ENCODE measurements at regions not wholly inside any gene's neighbourhood (a gene's known extent, or its start where the extent isn't known, plus 50 kb on each side); places are given as distances from the start of the nearest gene placed in this dataset.

GRCh38 chr17:77889135-77889505, 69.4 kb upstream of the TNRC6C start:
- no peaks in the 10 kb centered on the region for H3K27me3 ChIP-seq (ENCODE audit: low read length)
- no peak overlapping the region for H3K27ac ChIP-seq (ENCODE audit: low read depth, low read length)
- no peaks in the 10 kb centered on the region for H3K79me2 ChIP-seq (ENCODE audit: insufficient read depth, low read length)
- H3K36me3 ChIP-seq (ENCODE audit: low read length) = no peaks in the 10 kb centered on the region
- no peaks in the 10 kb centered on the region for H3F3A ChIP-seq (ENCODE audit: insufficient read depth)
- H3K4me2 ChIP-seq (ENCODE audit: low read depth, low read length, poor library complexity, severe bottlenecking) = no peak overlapping the region
- no peak overlapping the region for H2AFZ ChIP-seq (ENCODE audit: low read depth, low read length, severe bottlenecking)
- H3K9me2 ChIP-seq (replicated peaks; ENCODE audit: insufficient read depth, low read length) = no peaks in the 10 kb centered on the region
- no peaks in the 10 kb centered on the region for H3K9me3 ChIP-seq (ENCODE audit: insufficient read depth, low read length)
- TF ChIP-seq CTCF (IDR thresholded peaks at IDR 0.05; ENCODE audit: insufficient read depth, low read length, poor library complexity, severe bottlenecking) (no peak), EZH2phosphoT487 (conservative IDR thresholded peaks at IDR 0.05; ENCODE audit: low read length) (no peak)
- H3K4me3 ChIP-seq (ENCODE audit: insufficient read depth, low read length, poor library complexity, severe bottlenecking) = no peak overlapping the region
- H4K20me1 ChIP-seq (ENCODE audit: low read depth, low read length) = no peaks in the 10 kb centered on the region
- no peak overlapping the region for H3K9ac ChIP-seq (ENCODE audit: low read length)

- no peaks in the 10 kb centered on the region for H3K9me3 ChIP-seq (ENCODE audit: insufficient read depth, low read length)
- H3K4me2 ChIP-seq (ENCODE audit: low read depth, low read length, poor library complexity, severe bottlenecking) = no peak overlapping the region
- H3K9ac ChIP-seq (ENCODE audit: low read length) = no peak overlapping the region
- no peak overlapping the region for H2AFZ ChIP-seq (ENCODE audit: low read depth, low read length, severe bottlenecking)
- no peaks in the 10 kb centered on the region for H3K79me2 ChIP-seq (ENCODE audit: insufficient read depth, low read length)
- TF ChIP-seq CTCF (IDR thresholded peaks at IDR 0.05; ENCODE audit: insufficient read depth, low read length, poor library complexity, severe bottlenecking) (no peak), EZH2phosphoT487 (conservative IDR thresholded peaks at IDR 0.05; ENCODE audit: low read length) (no peak)
- no peak overlapping the region for H3K27ac ChIP-seq (ENCODE audit: low read depth, low read length)
- no peaks in the 10 kb centered on the region for H3K9me2 ChIP-seq (replicated peaks; ENCODE audit: insufficient read depth, low read length)
- H3F3A ChIP-seq (ENCODE audit: insufficient read depth) = no peaks in the 10 kb centered on the region
- H3K4me3 ChIP-seq (ENCODE audit: insufficient read depth, low read length, poor library complexity, severe bottlenecking) = no peak overlapping the region
- no peaks in the 10 kb centered on the region for H3K27me3 ChIP-seq (ENCODE audit: low read length)
- no peaks in the 10 kb centered on the region for H4K20me1 ChIP-seq (ENCODE audit: low read depth, low read length)
- H3K36me3 ChIP-seq (ENCODE audit: low read length) = no peaks in the 10 kb centered on the region
Measured at GRCh38 chr17:77889866-77890760, 68.4 kb upstream of the TNRC6C start.

- no peak overlapping the region for H3K4me2 ChIP-seq (ENCODE audit: low read depth, low read length, poor library complexity, severe bottlenecking)
- H3K4me3 ChIP-seq (ENCODE audit: insufficient read depth, low read length, poor library complexity, severe bottlenecking) = no peak overlapping the region
- TF ChIP-seq EZH2phosphoT487 (conservative IDR thresholded peaks at IDR 0.05; ENCODE audit: low read length) (no peak), CTCF (IDR thresholded peaks at IDR 0.05; ENCODE audit: insufficient read depth, low read length, poor library complexity, severe bottlenecking) (no peak)
- no peaks in the 10 kb centered on the region for H3K9me3 ChIP-seq (ENCODE audit: insufficient read depth, low read length)
- H3K36me3 ChIP-seq (ENCODE audit: low read length) = no peaks in the 10 kb centered on the region
- H4K20me1 ChIP-seq (ENCODE audit: low read depth, low read length) = no peaks in the 10 kb centered on the region
- no peak overlapping the region for H2AFZ ChIP-seq (ENCODE audit: low read depth, low read length, severe bottlenecking)
- no peaks in the 10 kb centered on the region for H3F3A ChIP-seq (ENCODE audit: insufficient read depth)
- H3K9ac ChIP-seq (ENCODE audit: low read length) = no peak overlapping the region
- no peaks in the 10 kb centered on the region for H3K9me2 ChIP-seq (replicated peaks; ENCODE audit: insufficient read depth, low read length)
- H3K27me3 ChIP-seq (ENCODE audit: low read length) = no peaks in the 10 kb centered on the region
- no peak overlapping the region for H3K27ac ChIP-seq (ENCODE audit: low read depth, low read length)
- H3K79me2 ChIP-seq (ENCODE audit: insufficient read depth, low read length) = no peaks in the 10 kb centered on the region
Measured at GRCh38 chr17:77890771-77891170, 67.7 kb upstream of the TNRC6C start.
